H7 (cell line): ENCODE measurements at regions not wholly inside any gene's neighbourhood (a gene's known extent, or its start where the extent isn't known, plus 50 kb on each side); places are given as distances from the start of the nearest gene placed in this dataset.

Experiments
- DNase-seq: peaks from one replicate; pipeline ENCODE4 v3.0.0; 2012
- H3K27me3 ChIP-seq: 2 replicates; pipeline ENCODE4 v1.6.0; 2011; ENCODE audit warnings: mild to moderate bottlenecking, low read length; ENCODE audit not compliant: control insufficient read depth, insufficient read depth
- H3K36me3 ChIP-seq: replicated peaks from 2 replicates; pipeline ENCODE4 v1.5.1; 2011; ENCODE audit warnings: low read length; ENCODE audit not compliant: control insufficient read depth, insufficient read depth
- H3K4me3 ChIP-seq: 2 replicates; pipeline ENCODE4 v1.5.1; 2011; ENCODE audit warnings: low read depth, mild to moderate bottlenecking, control low read depth, low read length, moderate library complexity; ENCODE audit not compliant: insufficient read depth

DNA sequence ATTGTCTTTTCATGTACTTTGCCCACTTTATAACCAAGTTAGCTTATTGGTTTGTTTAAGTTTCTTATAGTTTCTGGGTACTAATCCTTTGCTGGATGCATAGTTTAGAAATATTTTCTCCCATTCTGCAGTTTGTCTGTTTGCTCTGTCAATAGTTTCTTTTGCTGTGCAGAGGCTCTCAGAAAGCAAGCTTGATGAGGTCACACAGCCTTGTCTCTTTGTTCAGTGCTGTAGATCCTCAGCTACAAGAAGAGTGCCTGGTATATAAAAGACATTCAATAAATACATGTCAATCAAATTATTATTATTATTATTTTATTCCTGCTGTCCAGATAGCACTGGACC lies 55.2 kb upstream of the MEDAG start:
- no peak for DNase-seq
- H3K36me3 ChIP-seq, result no peaks in the 10 kb centered on the region
- H3K4me3 ChIP-seq, result no peak overlapping the region
- H3K27me3 ChIP-seq, result no peaks in the 10 kb centered on the region

DNA sequence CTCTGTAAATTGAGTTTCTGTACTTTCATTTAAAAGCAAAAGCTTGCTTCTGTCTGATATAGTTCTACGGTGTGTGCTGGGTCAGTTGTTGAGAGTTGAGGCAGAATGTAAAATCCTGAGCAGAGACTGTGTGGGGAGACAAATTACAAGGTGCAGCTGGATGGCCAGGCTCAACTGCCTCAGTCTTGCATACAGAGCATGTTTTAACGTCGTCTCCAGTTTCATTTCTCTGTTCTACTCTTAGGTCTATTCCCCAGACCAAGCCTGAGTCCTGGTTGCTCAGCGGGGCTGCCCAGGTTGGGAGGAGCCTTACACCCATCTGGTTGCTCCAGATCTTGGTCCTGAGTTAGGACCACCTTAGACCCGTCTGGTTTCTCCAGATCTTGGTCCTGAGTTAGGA lies 54.4 kb upstream of the MEDAG start:
- no peak for DNase-seq
- Histone ChIP-seq H3K27me3 (no peaks in the 10 kb centered on the region), H3K36me3 (no peaks in the 10 kb centered on the region), H3K4me3 (no peak overlapping the region)

DNA sequence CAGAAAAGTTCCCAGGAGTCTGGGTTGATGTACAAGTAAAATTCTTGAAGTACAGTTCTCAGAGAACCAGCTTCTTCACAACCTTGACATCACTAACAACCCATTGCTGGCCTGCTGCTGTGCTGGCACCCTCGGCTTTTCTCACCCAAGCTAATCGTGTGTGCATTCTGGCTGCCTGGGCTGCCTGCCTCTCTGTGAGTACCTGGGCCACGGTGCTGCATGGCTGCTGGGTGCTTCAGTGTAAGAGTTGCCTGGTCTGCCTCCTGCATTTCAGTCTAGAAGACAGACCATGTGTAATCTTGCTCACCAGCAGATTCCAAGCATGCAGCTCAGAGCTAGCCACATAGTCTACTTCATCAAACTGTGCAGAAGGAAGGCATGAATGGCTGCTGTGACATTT lies 50.5 kb upstream of the MEDAG start:
- no peak overlapping the region for H3K4me3 ChIP-seq
- no peak for DNase-seq
- H3K36me3 ChIP-seq, result no peaks in the 10 kb centered on the region
- peaks cover 3% of the 10 kb centered on the region; the same call in 1 of the 2 replicates for H3K27me3 ChIP-seq

DNA sequence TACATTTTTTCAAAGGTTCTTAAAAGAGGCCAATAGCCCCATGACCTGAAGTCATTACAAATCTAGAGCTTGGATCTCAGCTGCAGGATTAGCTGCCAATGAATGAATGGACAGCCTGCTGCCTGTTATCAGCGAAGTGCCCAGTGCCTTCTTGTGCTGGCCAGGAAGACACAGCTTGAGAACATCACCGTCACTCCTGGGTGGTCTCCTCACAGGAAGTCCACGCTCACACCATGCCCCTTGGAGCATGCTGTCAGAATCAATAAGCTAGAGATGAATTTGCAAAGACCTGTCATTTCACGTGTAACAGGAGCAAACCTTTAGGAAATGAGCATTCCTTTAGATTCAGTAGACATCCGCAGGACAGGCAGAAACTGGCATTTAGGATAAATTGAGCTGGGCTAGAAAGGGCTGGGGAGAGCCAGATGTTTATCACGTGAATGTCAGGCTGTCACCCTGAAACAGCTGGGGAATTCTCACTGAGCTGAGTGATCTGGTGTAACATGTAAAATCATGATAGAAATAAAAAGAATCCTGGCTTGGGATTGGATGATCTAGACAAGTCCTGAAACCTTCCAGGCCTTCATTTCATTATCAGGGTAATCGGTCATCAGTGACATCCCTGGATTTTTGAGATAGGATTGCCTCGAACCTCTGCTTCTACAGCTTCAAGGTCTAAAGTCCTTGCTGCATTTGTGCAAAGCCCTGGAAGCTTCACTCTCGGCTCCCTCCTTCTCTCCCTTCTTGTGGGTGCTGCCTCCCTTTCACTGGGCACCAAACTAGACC lies 49.9 kb upstream of the MEDAG start:
- no peak for DNase-seq
- H3K27me3 ChIP-seq, result peaks cover 3% of the 10 kb centered on the region; the same call in 1 of the 2 replicates
- H3K4me3 ChIP-seq, result no peak overlapping the region
- H3K36me3 ChIP-seq, result no peaks in the 10 kb centered on the region
